ENCODE measurements at regions not wholly inside any gene's neighbourhood (a gene's known extent, or its start where the extent isn't known, plus 50 kb on each side); places are given as distances from the start of the nearest gene placed in this dataset.

- H2AFZ ChIP-seq (replicated peaks) = no peak overlapping the region
- H3K27me3 ChIP-seq = no peaks in the 10 kb centered on the region
- H3K36me3 ChIP-seq = no peaks in the 10 kb centered on the region
- no peak overlapping the region for H3K27ac ChIP-seq
- Mint-ChIP-seq H3K4me1 (peaks cover under 1% of the 10 kb centered on the region), H3K4me3 (no peak overlapping the region), H3K27me3 (ENCODE audit: insufficient read depth, low read depth) (peaks cover 5% of the 10 kb centered on the region), H3K9me3 (no peaks in the 10 kb centered on the region), H3K36me3 (no peaks in the 10 kb centered on the region), H3K27ac (no peak overlapping the region)
- H3K4me2 ChIP-seq = no peak overlapping the region
- DNase-seq (ENCODE audit: low spot score) = no peak
- TF ChIP-seq EZH2phosphoT487 (IDR thresholded peaks at IDR 0.05) (no peak), EZH2 (IDR thresholded peaks at IDR 0.05) (no peak), CTCF (IDR thresholded peaks at IDR 0.05) (no peak)
- no peaks in the 10 kb centered on the region for H3K79me2 ChIP-seq (ENCODE audit: low read depth)
- H4K20me1 ChIP-seq (ENCODE audit: low read depth) = no peaks in the 10 kb centered on the region
- no peaks in the 10 kb centered on the region for H3F3A ChIP-seq (ENCODE audit: low read depth)
- H3K9ac ChIP-seq = no peak overlapping the region
- no peaks in the 10 kb centered on the region for H3K9me3 ChIP-seq (ENCODE audit: low read depth)
- no peaks in the 10 kb centered on the region for H3K4me1 ChIP-seq
- H3K4me3 ChIP-seq = no peak overlapping the region
Measured at GRCh38 chr7:47221826-47222225, 360.1 kb downstream of the TNS3 start.

- Histone ChIP-seq H3K27ac (no peak overlapping the region), H3F3A (ENCODE audit: low read depth) (no peaks in the 10 kb centered on the region), H4K20me1 (ENCODE audit: low read depth) (no peaks in the 10 kb centered on the region), H3K4me3 (no peak overlapping the region), H3K4me2 (no peak overlapping the region), H3K9ac (no peak overlapping the region), H3K79me2 (ENCODE audit: low read depth) (no peaks in the 10 kb centered on the region), H3K4me1 (no peaks in the 10 kb centered on the region), H2AFZ (replicated peaks) (no peak overlapping the region), H3K27me3 (no peaks in the 10 kb centered on the region), H3K36me3 (no peaks in the 10 kb centered on the region), H3K9me3 (ENCODE audit: low read depth) (no peaks in the 10 kb centered on the region)
- Mint-ChIP-seq H3K9me3 (no peaks in the 10 kb centered on the region), H3K36me3 (no peaks in the 10 kb centered on the region), H3K27me3 (ENCODE audit: insufficient read depth, low read depth) (peaks cover 2% of the 10 kb centered on the region), H3K4me1 (no peaks in the 10 kb centered on the region), H3K4me3 (no peak overlapping the region), H3K27ac (no peak overlapping the region)
- DNase-seq (ENCODE audit: low spot score) = no peak
- TF ChIP-seq EZH2phosphoT487 (IDR thresholded peaks at IDR 0.05) = no peak
- TF ChIP-seq CTCF (IDR thresholded peaks at IDR 0.05) = no peak
- no peak for TF ChIP-seq EZH2 (IDR thresholded peaks at IDR 0.05)
Measured at GRCh38 chr7:47218378-47219176, 363.3 kb downstream of the TNS3 start.

GRCh38 chr7:47217570-47218360, 364.1 kb downstream of the TNS3 start:
- Mint-ChIP-seq H3K9me3 (no peaks in the 10 kb centered on the region), H3K27me3 (ENCODE audit: insufficient read depth, low read depth) (peaks cover 2% of the 10 kb centered on the region), H3K36me3 (no peaks in the 10 kb centered on the region), H3K4me3 (no peak overlapping the region), H3K4me1 (no peaks in the 10 kb centered on the region), H3K27ac (no peak overlapping the region)
- Histone ChIP-seq H3K79me2 (ENCODE audit: low read depth) (no peaks in the 10 kb centered on the region), H3K4me1 (no peaks in the 10 kb centered on the region), H3K4me2 (no peak overlapping the region), H3F3A (ENCODE audit: low read depth) (no peaks in the 10 kb centered on the region), H2AFZ (replicated peaks) (no peak overlapping the region), H3K27ac (no peak overlapping the region), H3K27me3 (no peaks in the 10 kb centered on the region), H3K4me3 (no peak overlapping the region), H3K9me3 (ENCODE audit: low read depth) (no peaks in the 10 kb centered on the region), H4K20me1 (ENCODE audit: low read depth) (no peaks in the 10 kb centered on the region), H3K9ac (no peak overlapping the region), H3K36me3 (no peaks in the 10 kb centered on the region)
- TF ChIP-seq EZH2phosphoT487 (IDR thresholded peaks at IDR 0.05) = no peak
- TF ChIP-seq CTCF (IDR thresholded peaks at IDR 0.05) = no peak
- TF ChIP-seq EZH2 (IDR thresholded peaks at IDR 0.05) = no peak
- DNase-seq (ENCODE audit: low spot score) = no peak
